SJCRH30 (cell line): ENCODE measurements at regions not wholly inside any gene's neighbourhood (a gene's known extent, or its start where the extent isn't known, plus 50 kb on each side); places are given as distances from the start of the nearest gene placed in this dataset.
A peak's percentile ranks its signal among the peaks of the same experiment; 100 is the strongest.

ENCODE experiments used
- DNase-seq, 2 experiments: peaks; one replicate each; pipeline ENCODE4 v3.0.0-alpha.2; 2015 to 2020
- H3K27ac ChIP-seq: fragments of 250-450 bp; sonication (Bioruptor Pico); 2 replicates; pipeline ENCODE4 v1.5.1; 2020; ENCODE audit warnings: mild to moderate bottlenecking, moderate library complexity
- H3K27me3 ChIP-seq: fragments of 250-450 bp; sonication (Bioruptor Pico); 2 replicates; pipeline ENCODE4 v1.5.1; 2020; ENCODE audit warnings: mild to moderate bottlenecking, moderate library complexity
- H3K36me3 ChIP-seq: fragments of 250-450 bp; sonication (Bioruptor Pico); 2 replicates; pipeline ENCODE4 v1.5.1; 2020; ENCODE audit warnings: mild to moderate bottlenecking, moderate library complexity
- H3K4me1 ChIP-seq: fragments of 250-450 bp; sonication (Bioruptor Pico); 2 replicates; pipeline ENCODE4 v1.5.1; 2020; ENCODE audit warnings: mild to moderate bottlenecking, moderate library complexity
- H3K4me3 ChIP-seq: fragments of 250-450 bp; sonication (Bioruptor Pico); 2 replicates; pipeline ENCODE4 v1.5.1; 2020; ENCODE audit warnings: mild to moderate bottlenecking, moderate library complexity
- H3K9me3 ChIP-seq: fragments of 250-450 bp; sonication (Bioruptor Pico); replicated peaks from 2 replicates; pipeline ENCODE4 v1.5.1; 2020; ENCODE audit warnings: mild to moderate bottlenecking, moderate library complexity

GRCh38 chr7:42407833-42408232, 170.8 kb upstream of the GLI3 start:
- peak in 1 of 2 experiments; percentile 13 for DNase-seq
- Histone ChIP-seq H3K27me3 (peaks cover 3% of the 10 kb centered on the region; the same call in 1 of the 2 replicates), H3K4me1 (no peaks in the 10 kb centered on the region), H3K9me3 (no peaks in the 10 kb centered on the region), H3K4me3 (no peak overlapping the region), H3K27ac (no peak overlapping the region), H3K36me3 (no peaks in the 10 kb centered on the region)

GRCh38 chr7:42407021-42407710, 170.2 kb upstream of the GLI3 start:
- Histone ChIP-seq H3K4me3 (no peak overlapping the region), H3K9me3 (no peaks in the 10 kb centered on the region), H3K4me1 (no peaks in the 10 kb centered on the region), H3K27me3 (peaks cover 3% of the 10 kb centered on the region; the same call in 1 of the 2 replicates), H3K36me3 (no peaks in the 10 kb centered on the region), H3K27ac (no peak overlapping the region)
- DNase-seq: no peak

- Histone ChIP-seq H3K36me3 (no peaks in the 10 kb centered on the region), H3K27ac (no peak overlapping the region), H3K4me3 (no peak overlapping the region), H3K4me1 (no peaks in the 10 kb centered on the region), H3K9me3 (0 out of 2 replicates have a peak, but pooled peaks cover 2% of the 10 kb centered on the region), H3K27me3 (peaks cover 3% of the 10 kb centered on the region; the same call in 1 of the 2 replicates)
- no peak for DNase-seq
Measured at GRCh38 chr7:42406358-42406757, 169.3 kb upstream of the GLI3 start.

- DNase-seq: peak in 1 of 2 experiments; percentile 17
- Histone ChIP-seq H3K4me1 (no peaks in the 10 kb centered on the region), H3K4me3 (no peak overlapping the region)
Measured at GRCh38 chr7:42405782-42406181, 168.8 kb upstream of the GLI3 start.

GRCh38 chr7:42403831-42404230, 166.8 kb upstream of the GLI3 start:
- Histone ChIP-seq H3K36me3 (no peaks in the 10 kb centered on the region), H3K9me3 (0 out of 2 replicates have a peak, but pooled peaks cover 2% of the 10 kb centered on the region), H3K27me3 (peaks cover 5% of the 10 kb centered on the region; the same call in 1 of the 2 replicates), H3K4me3 (no peak overlapping the region), H3K27ac (no peak overlapping the region), H3K4me1 (no peaks in the 10 kb centered on the region)
- no peak for DNase-seq

More at GRCh38 chr7:42405782-42406181, 168.8 kb upstream of the GLI3 start:
- no peak overlapping the region for H3K27ac ChIP-seq
- peaks cover 3% of the 10 kb centered on the region; the same call in 1 of the 2 replicates for H3K27me3 ChIP-seq
- no peaks in the 10 kb centered on the region for H3K36me3 ChIP-seq
- 0 out of 2 replicates have a peak, but pooled peaks cover 2% of the 10 kb centered on the region for H3K9me3 ChIP-seq

DNA sequence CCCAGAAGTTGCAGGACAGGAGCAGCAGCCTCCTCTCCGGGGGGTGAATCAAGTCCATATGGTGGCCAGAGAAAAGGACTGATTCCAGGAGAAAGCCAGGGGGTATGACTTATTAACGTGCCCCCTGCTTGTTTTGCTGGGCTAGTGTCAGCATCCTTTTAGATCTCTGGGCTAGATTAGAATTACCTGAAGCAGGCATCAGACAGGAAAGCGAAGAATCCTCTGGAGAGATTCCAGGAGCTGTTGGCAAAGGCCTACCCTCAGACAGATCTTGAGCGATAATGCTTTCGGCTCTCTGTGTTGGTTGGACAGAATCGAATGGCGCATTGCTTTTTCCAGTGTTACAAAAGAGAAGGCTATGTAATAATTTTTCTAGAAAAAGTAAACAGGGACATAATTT, 164.0 kb upstream of the GLI3 start:
- DNase-seq: no peak
- H3K27ac ChIP-seq: no peak overlapping the region
- H3K27me3 ChIP-seq: peaks cover 6% of the 10 kb centered on the region; the same call in 1 of the 2 replicates
- no peaks in the 10 kb centered on the region for H3K4me1 ChIP-seq
- no peak overlapping the region for H3K4me3 ChIP-seq
- no peaks in the 10 kb centered on the region for H3K36me3 ChIP-seq
- H3K9me3 ChIP-seq: 0 out of 2 replicates have a peak, but pooled peaks cover 2% of the 10 kb centered on the region

DNA sequence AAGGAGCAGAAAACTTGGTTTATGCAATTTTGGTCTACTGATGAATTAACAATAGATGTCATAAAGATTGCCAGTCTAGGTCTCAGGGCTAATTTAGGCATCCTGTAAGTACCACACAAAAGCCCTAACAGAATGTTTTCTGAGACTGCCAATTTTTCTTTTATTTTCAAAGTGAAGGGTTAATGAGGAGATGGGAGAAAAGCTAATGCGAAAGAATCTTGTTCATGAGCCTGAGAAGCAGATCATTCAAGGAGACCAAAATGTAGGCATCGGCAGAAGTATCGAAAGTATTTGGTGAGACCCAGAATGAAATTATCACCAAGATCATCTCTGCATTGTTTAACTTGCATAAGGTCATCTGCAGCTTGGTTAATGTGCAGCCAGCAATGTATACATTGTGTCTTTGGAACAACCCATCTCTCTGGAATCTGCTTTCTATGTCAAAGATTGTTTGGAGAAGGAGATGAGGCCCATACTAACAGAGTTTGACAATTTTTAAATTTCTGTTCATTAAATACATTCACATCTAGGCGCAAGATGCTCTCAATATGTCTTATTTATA, 163.3 kb upstream of the GLI3 start:
- H3K36me3 ChIP-seq: no peaks in the 10 kb centered on the region
- H3K27me3 ChIP-seq: peaks cover 3% of the 10 kb centered on the region; the same call in 1 of the 2 replicates
- no peaks in the 10 kb centered on the region for H3K4me1 ChIP-seq
- no peak overlapping the region for H3K27ac ChIP-seq
- DNase-seq: no peak
- H3K4me3 ChIP-seq: no peak overlapping the region
- H3K9me3 ChIP-seq: 0 out of 2 replicates have a peak, but pooled peaks cover 2% of the 10 kb centered on the region

DNA sequence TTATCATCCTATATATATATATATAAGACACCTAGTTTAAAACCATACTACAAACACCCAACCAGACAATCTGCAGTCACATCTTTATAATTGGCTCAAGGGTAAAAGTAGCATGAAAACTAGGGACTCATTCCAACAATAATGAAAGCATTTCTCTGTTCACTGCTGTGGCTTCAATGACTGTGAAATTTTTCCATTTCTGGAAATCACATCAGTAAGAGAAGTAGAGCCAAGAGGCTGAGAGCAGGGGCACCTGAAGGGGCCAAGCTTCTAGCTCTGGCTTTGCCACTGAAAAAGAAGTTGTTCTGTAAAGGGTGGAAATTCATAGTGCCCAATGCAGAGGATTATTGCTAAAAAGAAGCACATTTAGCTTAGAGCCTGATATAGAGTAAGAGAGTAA, 158.6 kb upstream of the GLI3 start:
- H3K4me1 ChIP-seq: no peaks in the 10 kb centered on the region
- no peaks in the 10 kb centered on the region for H3K9me3 ChIP-seq
- no peak overlapping the region for H3K4me3 ChIP-seq
- no peak for DNase-seq
- no peak overlapping the region for H3K27ac ChIP-seq
- H3K27me3 ChIP-seq: peaks cover 3% of the 10 kb centered on the region; the same call in 1 of the 2 replicates
- H3K36me3 ChIP-seq: no peaks in the 10 kb centered on the region

DNA sequence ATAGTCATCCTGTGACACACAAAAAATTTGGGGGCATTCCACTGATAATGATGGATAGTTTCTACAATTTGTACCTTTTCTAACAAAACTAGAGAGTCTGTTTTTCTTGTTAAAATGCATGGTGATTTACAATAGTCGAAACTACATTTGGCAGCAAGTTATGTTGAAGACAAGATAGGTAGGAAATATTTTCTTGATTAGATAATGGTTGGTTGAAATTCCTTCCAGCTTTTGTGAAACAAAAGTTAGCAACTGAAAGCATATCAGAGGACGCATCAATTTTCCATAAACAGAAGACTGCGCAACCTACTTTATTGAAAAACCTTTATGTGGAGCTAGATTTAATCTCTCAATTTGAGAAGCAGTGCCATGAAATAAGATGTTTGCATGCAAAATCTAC, 155.8 kb upstream of the GLI3 start:
- no peaks in the 10 kb centered on the region for H3K36me3 ChIP-seq
- H3K4me1 ChIP-seq: no peaks in the 10 kb centered on the region
- DNase-seq: no peak
- no peak overlapping the region for H3K4me3 ChIP-seq
- H3K9me3 ChIP-seq: no peaks in the 10 kb centered on the region
- H3K27me3 ChIP-seq: no peaks in the 10 kb centered on the region; the same call in 1 of the 2 replicates
- H3K27ac ChIP-seq: no peak overlapping the region

DNA sequence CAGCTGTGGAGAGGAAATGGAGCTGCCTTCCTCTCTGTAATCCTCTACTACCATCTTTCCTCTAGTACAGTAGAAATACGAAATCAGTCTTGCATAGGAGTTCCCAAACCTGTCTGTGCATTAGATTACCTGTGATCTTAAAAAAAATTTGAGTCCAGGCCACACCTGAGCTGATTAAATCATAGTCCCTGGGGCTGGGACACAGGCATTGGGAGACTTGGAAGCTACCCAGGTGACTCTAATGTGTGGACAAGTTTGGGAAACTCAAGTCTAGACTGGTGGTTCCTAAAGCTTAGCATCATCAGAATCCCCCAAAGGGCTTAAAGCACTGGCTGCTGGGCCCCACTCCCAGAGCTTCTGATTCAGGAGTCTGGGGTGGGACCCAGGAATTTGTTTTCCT, 152.7 kb upstream of the GLI3 start:
- no peak overlapping the region for H3K27ac ChIP-seq
- no peak overlapping the region for H3K4me3 ChIP-seq

DNA sequence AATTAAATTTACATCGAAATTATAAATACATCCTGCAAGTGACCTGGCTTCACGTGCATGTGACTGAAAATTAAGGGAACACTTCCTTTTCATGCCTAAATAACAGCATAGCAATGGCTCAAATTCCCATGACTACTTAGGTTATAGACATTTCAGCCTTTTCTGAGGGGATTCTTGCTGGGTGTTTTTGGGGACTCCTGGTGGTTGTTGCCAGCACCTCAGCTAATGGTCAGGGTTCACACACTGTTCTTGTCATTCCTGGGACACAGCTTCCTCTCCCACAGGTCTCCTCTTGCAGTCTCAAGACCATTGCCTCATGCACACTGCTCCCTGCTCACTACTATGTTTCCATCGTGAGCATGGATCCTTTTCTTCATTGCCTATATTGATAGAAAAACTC, 148.9 kb upstream of the GLI3 start:
- H3K27me3 ChIP-seq: no peaks in the 10 kb centered on the region
- H3K4me3 ChIP-seq: no peak overlapping the region
- peak in 1 of 2 experiments; percentile 37 for DNase-seq
- no peak overlapping the region for H3K27ac ChIP-seq
- H3K4me1 ChIP-seq: peaks cover 1% of the 10 kb centered on the region; the same call in 1 of the 2 replicates
- H3K36me3 ChIP-seq: no peaks in the 10 kb centered on the region
- H3K9me3 ChIP-seq: no peaks in the 10 kb centered on the region

More for the DNA sequence above, 152.7 kb upstream of the GLI3 start:
- Histone ChIP-seq H3K4me1 (no peaks in the 10 kb centered on the region), H3K36me3 (no peaks in the 10 kb centered on the region), H3K9me3 (no peaks in the 10 kb centered on the region), H3K27me3 (no peaks in the 10 kb centered on the region)
- DNase-seq: no peak

DNA sequence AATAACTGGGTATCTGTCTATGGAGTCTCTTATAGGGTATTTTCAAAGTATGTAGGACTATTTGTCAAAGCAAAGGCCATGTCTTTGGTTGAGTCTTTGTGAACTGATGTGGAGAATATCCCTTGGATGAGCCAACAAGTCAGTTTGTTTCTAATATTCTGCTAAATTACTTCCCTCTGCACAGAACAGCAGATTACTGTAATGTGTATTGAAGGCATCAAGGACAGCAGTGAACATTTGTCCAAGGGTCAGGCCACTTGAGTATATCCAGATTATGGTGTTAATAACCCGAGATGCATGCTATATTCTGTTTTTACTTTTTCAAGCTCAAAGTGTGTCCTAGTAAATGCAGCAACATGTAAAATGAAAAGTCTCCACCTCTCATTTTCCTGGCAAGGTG, 144.2 kb upstream of the GLI3 start:
- Histone ChIP-seq H3K27me3 (no peaks in the 10 kb centered on the region), H3K4me1 (peaks cover 6% of the 10 kb centered on the region; the same call in 1 of the 2 replicates), H3K4me3 (no peak overlapping the region), H3K36me3 (no peaks in the 10 kb centered on the region), H3K27ac (no peak overlapping the region), H3K9me3 (no peaks in the 10 kb centered on the region)
- no peak for DNase-seq

- Histone ChIP-seq H3K9me3 (no peaks in the 10 kb centered on the region), H3K4me3 (no peak overlapping the region), H3K27me3 (no peaks in the 10 kb centered on the region), H3K4me1 (peaks cover 6% of the 10 kb centered on the region; the same call in 1 of the 2 replicates), H3K27ac (no peak overlapping the region), H3K36me3 (no peaks in the 10 kb centered on the region)
- no peak for DNase-seq
Measured at GRCh38 chr7:42380401-42380800, 143.4 kb upstream of the GLI3 start.

- DNase-seq: no peak
- H3K27ac ChIP-seq: no peak overlapping the region
- H3K4me3 ChIP-seq: no peak overlapping the region
- no peaks in the 10 kb centered on the region for H3K27me3 ChIP-seq
- H3K36me3 ChIP-seq: no peaks in the 10 kb centered on the region
- peaks cover 6% of the 10 kb centered on the region; the same call in 1 of the 2 replicates for H3K4me1 ChIP-seq
- no peaks in the 10 kb centered on the region for H3K9me3 ChIP-seq
Measured at GRCh38 chr7:42378149-42378548, 141.1 kb upstream of the GLI3 start.

DNA sequence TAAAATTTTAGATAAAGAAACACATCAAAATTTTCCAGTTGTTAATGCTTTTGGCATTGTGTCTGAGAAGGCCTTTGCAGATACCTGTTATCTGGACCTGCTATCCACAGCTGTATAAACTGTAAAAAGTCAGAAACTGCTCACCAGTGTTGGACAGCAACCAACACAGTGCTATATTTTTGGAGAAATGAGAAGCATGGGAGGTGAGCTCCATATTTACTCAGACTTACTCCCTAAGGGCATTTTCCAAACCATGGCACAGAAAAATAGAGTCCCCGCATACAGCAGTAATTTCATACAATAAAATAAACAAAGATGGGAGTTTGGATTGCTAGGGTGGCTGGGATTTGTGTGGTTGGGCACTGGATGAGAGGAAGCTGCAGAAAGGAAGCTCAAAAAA, 136.3 kb upstream of the GLI3 start:
- H3K27ac ChIP-seq: no peak overlapping the region
- H3K27me3 ChIP-seq: no peaks in the 10 kb centered on the region
- DNase-seq: no peak
- peaks cover 7% of the 10 kb centered on the region for H3K4me1 ChIP-seq
- H3K9me3 ChIP-seq: no peaks in the 10 kb centered on the region
- no peak overlapping the region for H3K4me3 ChIP-seq
- no peaks in the 10 kb centered on the region for H3K36me3 ChIP-seq
